Stimulated activated naive CD8-positive, alpha-beta T cell treated with anti-CD3 and anti-CD28 coated beads, Interleukin-15, Interleukin-2, amounts not matched to agents 100 U/mL and 50 U/mL, for 24 hours (primary cell): ENCODE measurements at regions not wholly inside any gene's neighbourhood (a gene's known extent, or its start where the extent isn't known, plus 50 kb on each side); places are given as distances from the start of the nearest gene placed in this dataset.
A peak's percentile ranks its signal among the peaks of the same experiment; 100 is the strongest.
"Not testable (repeated sequence)": the region's sequence is repeated elsewhere in the genome, so short reads cannot be mapped to it uniquely, and the experiment has no call there.

ENCODE experiments used
- ATAC-seq: fragments of 150-1000 bp; cut with Tn5 transposase; one replicate; pipeline ENCODE4 v1.10.0; 2021
- DNase-seq: peaks from one replicate; pipeline ENCODE4 v3.0.0; 2021

- no peak for DNase-seq
Measured at GRCh38 chr14:105899071-105899641, 372.8 kb downstream of the TMEM121 start.

GRCh38 chr14:105899657-105900397, 373.4 kb downstream of the TMEM121 start:
- DNase-seq, result no peak
- ATAC-seq, result no peak

More at GRCh38 chr14:105899071-105899641, 372.8 kb downstream of the TMEM121 start:
- no peak for ATAC-seq

- ATAC-seq, result no peak
- no peak for DNase-seq
Measured at GRCh38 chr14:105900398-105901160, 374.2 kb downstream of the TMEM121 start.

GRCh38 chr14:105901226-105901625, 374.8 kb downstream of the TMEM121 start:
- ATAC-seq (no peak), DNase-seq (no peak)

- no peak for DNase-seq
- no peak for ATAC-seq
Measured at GRCh38 chr14:105902131-105902898, 375.9 kb downstream of the TMEM121 start.

GRCh38 chr14:105902899-105903165, 376.4 kb downstream of the TMEM121 start:
- not testable (repeated sequence) for ATAC-seq, DNase-seq

GRCh38 chr14:105903971-105904370, 377.6 kb downstream of the TMEM121 start:
- ATAC-seq (no peak), DNase-seq (no peak)

GRCh38 chr14:105904379-105904778, 378.0 kb downstream of the TMEM121 start:
- DNase-seq, result no peak
- ATAC-seq, result no peak

GRCh38 chr14:105905456-105905855, 379.1 kb downstream of the TMEM121 start:
- ATAC-seq (no peak), DNase-seq (no peak)

- no peak for DNase-seq
- no peak for ATAC-seq
Measured at GRCh38 chr14:105907276-105907675, 380.9 kb downstream of the TMEM121 start.

GRCh38 chr14:105908006-105908405, 381.6 kb downstream of the TMEM121 start:
- DNase-seq (no peak), ATAC-seq (no peak)

GRCh38 chr14:105908481-105908911, 382.1 kb downstream of the TMEM121 start:
- ATAC-seq (no peak), DNase-seq (peak; percentile 30)

GRCh38 chr14:105909046-105909827, 382.9 kb downstream of the TMEM121 start:
- no peak for DNase-seq
- no peak for ATAC-seq

GRCh38 chr14:105909828-105910120, 383.4 kb downstream of the TMEM121 start:
- not testable (repeated sequence) for DNase-seq, ATAC-seq

GRCh38 chr14:105910426-105910825, 384.0 kb downstream of the TMEM121 start:
- no peak for ATAC-seq
- DNase-seq, result no peak

GRCh38 chr14:105911006-105911847, 384.8 kb downstream of the TMEM121 start:
- DNase-seq (no peak), ATAC-seq (no peak)

- not testable (repeated sequence) for DNase-seq, ATAC-seq
Measured at GRCh38 chr14:105911848-105912292, 385.5 kb downstream of the TMEM121 start.

GRCh38 chr14:105912641-105913180, 386.3 kb downstream of the TMEM121 start:
- DNase-seq (no peak), ATAC-seq (no peak)

GRCh38 chr14:105913221-105913620, 386.8 kb downstream of the TMEM121 start:
- no peak for ATAC-seq
- no peak for DNase-seq

- ATAC-seq (no peak), DNase-seq (no peak)
Measured at GRCh38 chr14:105913861-105914260, 387.5 kb downstream of the TMEM121 start.

- not testable (repeated sequence) for DNase-seq
Measured at GRCh38 chr14:105914281-105914680, 387.9 kb downstream of the TMEM121 start.

More at GRCh38 chr14:105914281-105914680, 387.9 kb downstream of the TMEM121 start:
- not testable (repeated sequence) for ATAC-seq
